ENCODE measurements at regions not wholly inside any gene's neighbourhood (a gene's known extent, or its start where the extent isn't known, plus 50 kb on each side); places are given as distances from the start of the nearest gene placed in this dataset.

DNA sequence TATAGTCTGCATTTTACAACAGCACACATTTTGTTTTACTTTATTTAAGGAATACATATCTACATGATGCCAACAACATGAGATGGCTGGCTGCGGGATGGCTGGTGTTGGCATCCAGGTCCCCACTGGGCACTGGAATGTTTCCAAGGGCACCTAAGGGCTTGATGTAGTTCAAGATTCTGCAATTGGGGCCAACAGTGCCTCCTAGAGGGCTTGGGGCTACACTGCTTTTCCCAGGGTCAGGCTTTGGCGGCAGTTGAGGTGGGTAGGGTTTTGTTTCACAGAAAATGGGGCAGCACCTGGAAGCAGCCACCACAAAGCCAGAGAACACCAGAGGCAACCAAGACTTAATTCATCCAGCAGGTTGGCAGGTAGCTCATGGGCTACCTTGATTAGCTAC, 166.7 kb upstream of the PRNP start:
- TF ChIP-seq, protein P1, sequence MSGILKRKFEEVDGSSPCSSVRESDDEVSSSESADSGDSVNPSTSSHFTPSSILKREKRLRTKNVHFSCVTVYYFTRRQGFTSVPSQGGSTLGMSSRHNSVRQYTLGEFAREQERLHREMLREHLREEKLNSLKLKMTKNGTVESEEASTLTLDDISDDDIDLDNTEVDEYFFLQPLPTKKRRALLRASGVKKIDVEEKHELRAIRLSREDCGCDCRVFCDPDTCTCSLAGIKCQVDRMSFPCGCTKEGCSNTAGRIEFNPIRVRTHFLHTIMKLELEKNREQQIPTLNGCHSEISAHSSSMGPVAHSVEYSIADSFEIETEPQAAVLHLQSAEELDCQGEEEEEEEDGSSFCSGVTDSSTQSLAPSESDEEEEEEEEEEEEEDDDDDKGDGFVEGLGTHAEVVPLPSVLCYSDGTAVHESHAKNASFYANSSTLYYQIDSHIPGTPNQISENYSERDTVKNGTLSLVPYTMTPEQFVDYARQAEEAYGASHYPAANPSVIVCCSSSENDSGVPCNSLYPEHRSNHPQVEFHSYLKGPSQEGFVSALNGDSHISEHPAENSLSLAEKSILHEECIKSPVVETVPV (CRISPR knock-in tag; IDR thresholded peaks at IDR 0.05) = no peak
- TF ChIP-seq OSR1 (CRISPR knock-in tag; IDR thresholded peaks at IDR 0.05) (no peak), ZFP30 (CRISPR knock-in tag; IDR thresholded peaks at IDR 0.05) (no peak), ZNF70 (CRISPR knock-in tag; IDR thresholded peaks at IDR 0.05) (no peak)
- TF ChIP-seq, protein P2, sequence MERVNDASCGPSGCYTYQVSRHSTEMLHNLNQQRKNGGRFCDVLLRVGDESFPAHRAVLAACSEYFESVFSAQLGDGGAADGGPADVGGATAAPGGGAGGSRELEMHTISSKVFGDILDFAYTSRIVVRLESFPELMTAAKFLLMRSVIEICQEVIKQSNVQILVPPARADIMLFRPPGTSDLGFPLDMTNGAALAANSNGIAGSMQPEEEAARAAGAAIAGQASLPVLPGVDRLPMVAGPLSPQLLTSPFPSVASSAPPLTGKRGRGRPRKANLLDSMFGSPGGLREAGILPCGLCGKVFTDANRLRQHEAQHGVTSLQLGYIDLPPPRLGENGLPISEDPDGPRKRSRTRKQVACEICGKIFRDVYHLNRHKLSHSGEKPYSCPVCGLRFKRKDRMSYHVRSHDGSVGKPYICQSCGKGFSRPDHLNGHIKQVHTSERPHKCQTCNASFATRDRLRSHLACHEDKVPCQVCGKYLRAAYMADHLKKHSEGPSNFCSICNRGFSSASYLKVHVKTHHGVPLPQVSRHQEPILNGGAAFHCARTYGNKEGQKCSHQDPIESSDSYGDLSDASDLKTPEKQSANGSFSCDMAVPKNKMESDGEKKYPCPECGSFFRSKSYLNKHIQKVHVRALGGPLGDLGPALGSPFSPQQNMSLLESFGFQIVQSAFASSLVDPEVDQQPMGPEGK (CRISPR knock-in tag; IDR thresholded peaks at IDR 0.05; ENCODE audit: borderline replicate concordance) = no peak
- TF ChIP-seq, protein P3, sequence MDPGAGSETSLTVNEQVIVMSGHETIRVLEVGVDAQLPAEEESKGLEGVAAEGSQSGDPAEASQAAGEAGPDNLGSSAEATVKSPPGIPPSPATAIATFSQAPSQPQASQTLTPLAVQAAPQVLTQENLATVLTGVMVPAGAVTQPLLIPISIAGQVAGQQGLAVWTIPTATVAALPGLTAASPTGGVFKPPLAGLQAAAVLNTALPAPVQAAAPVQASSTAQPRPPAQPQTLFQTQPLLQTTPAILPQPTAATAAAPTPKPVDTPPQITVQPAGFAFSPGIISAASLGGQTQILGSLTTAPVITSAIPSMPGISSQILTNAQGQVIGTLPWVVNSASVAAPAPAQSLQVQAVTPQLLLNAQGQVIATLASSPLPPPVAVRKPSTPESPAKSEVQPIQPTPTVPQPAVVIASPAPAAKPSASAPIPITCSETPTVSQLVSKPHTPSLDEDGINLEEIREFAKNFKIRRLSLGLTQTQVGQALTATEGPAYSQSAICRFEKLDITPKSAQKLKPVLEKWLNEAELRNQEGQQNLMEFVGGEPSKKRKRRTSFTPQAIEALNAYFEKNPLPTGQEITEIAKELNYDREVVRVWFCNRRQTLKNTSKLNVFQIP (CRISPR knock-in tag; IDR thresholded peaks at IDR 0.05; ENCODE audit: borderline replicate concordance, low read depth) = no peak
- TF ChIP-seq, protein P4, sequence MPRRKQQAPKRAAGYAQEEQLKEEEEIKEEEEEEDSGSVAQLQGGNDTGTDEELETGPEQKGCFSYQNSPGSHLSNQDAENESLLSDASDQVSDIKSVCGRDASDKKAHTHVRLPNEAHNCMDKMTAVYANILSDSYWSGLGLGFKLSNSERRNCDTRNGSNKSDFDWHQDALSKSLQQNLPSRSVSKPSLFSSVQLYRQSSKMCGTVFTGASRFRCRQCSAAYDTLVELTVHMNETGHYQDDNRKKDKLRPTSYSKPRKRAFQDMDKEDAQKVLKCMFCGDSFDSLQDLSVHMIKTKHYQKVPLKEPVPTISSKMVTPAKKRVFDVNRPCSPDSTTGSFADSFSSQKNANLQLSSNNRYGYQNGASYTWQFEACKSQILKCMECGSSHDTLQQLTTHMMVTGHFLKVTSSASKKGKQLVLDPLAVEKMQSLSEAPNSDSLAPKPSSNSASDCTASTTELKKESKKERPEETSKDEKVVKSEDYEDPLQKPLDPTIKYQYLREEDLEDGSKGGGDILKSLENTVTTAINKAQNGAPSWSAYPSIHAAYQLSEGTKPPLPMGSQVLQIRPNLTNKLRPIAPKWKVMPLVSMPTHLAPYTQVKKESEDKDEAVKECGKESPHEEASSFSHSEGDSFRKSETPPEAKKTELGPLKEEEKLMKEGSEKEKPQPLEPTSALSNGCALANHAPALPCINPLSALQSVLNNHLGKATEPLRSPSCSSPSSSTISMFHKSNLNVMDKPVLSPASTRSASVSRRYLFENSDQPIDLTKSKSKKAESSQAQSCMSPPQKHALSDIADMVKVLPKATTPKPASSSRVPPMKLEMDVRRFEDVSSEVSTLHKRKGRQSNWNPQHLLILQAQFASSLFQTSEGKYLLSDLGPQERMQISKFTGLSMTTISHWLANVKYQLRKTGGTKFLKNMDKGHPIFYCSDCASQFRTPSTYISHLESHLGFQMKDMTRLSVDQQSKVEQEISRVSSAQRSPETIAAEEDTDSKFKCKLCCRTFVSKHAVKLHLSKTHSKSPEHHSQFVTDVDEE (CRISPR knock-in tag; IDR thresholded peaks at IDR 0.05) = no peak
